Adrenal gland (tissue), 9 donors: ENCODE measurements at regions not wholly inside any gene's neighbourhood (a gene's known extent, or its start where the extent isn't known, plus 50 kb on each side); places are given as distances from the start of the nearest gene placed in this dataset.
A peak's percentile ranks its signal among the peaks of the same experiment; 100 is the strongest.

Experiments used
- DNase-seq, 7 donors: peaks; one replicate each; pipeline ENCODE4 v3.0.0-alpha.2; 2019 to 2020
- H3K27ac ChIP-seq, 5 donors: fragments of 200-600 bp; sonication (generic) in 4 of 5; 1 replicate in 3 of 5; 2 replicates in 2 of 5; pipeline versions ENCODE4 v1.5.1 to v1.8.0; 2016 to 2020; ENCODE audit warnings: mild to moderate bottlenecking in 1 of 5
- H3K27me3 ChIP-seq: fragments of 200-600 bp; 2 replicates; pipeline ENCODE4 v1.8.0; 2021
- H3K36me3 ChIP-seq, 2 donors: fragments of 200-600 bp; replicated peaks in 1 of 2; 1 replicate in 1 of 2; 2 replicates in 1 of 2; pipeline versions ENCODE4 v1.5.1 to v1.8.0; 2018 to 2022
- H3K4me1 ChIP-seq, 2 donors: fragments of 200-600 bp; replicated peaks in 1 of 2; 1 replicate in 1 of 2; 2 replicates in 1 of 2; pipeline versions ENCODE4 v1.5.1 to v1.8.0; 2018 to 2021
- H3K4me3 ChIP-seq, 4 donors: fragments of 200-600 bp; sonication (generic) in 3 of 4; one replicate each; pipeline ENCODE4 v1.5.1; 2016 to 2018
- H3K9me3 ChIP-seq, 3 donors: fragments of 200-600 bp; sonication (generic) in 1 of 3; replicated peaks in 1 of 3; 1 replicate in 2 of 3; 2 replicates in 1 of 3; pipeline versions ENCODE4 v1.5.1 to v1.8.0; 2016 to 2021
- POLR2A ChIP-seq, 2 donors: fragments of 450-650 bp; IDR thresholded peaks; one replicate each; pipeline ENCODE4 v1.6.1; 2017; ENCODE audit warnings: antibody characterized with exemption in 2 of 2, mild to moderate bottlenecking in 2 of 2, moderate library complexity in 1 of 2
- WGBS, 4 donors: extraction: QIAGEN DNeasy Blood & Tissue Kit in 2 of 4; methylation state at CpG; one replicate each; pipeline versions ENCODE4 v1.1.5 to v1.1.7; 2013 to 2017; 5-methylcytosine and 5-hydroxymethylcytosine counted together
- intact Hi-C, 2 donors: fragments of 100-400 bp; cut with DNase I; formaldehyde crosslinking; loops; one replicate each; pipeline versions ENCODE4 v1.14.1 to v1.15.0; 2022 to 2023
- TF ChIP-seq, protein P1 (sequence below), 6 experiments: fragments of 450-650 bp in 4 of 6; fragments of 200-600 bp in 2 of 6; sonication (generic) in 1 of 6; IDR thresholded peaks; 1 replicate in 5 of 6; 2 replicates in 1 of 6; pipeline versions ENCODE4 v1.5.1 to v1.8.0; 2016 to 2021; ENCODE audit warnings: antibody characterized with exemption in 6 of 6, mild to moderate bottlenecking in 2 of 6, moderate library complexity in 1 of 6
- donor health status: healthy with polysubstance abuse.
- donor health status: Bipolar disorder and iron deficiency.
- donor health status: DM: yes; HTN: yes; CAD: no.
- donor health status: DM: no; HTN: no; CAD: no.
- donor health status: DM: no; HTN: no; CAD: no.

DNA sequence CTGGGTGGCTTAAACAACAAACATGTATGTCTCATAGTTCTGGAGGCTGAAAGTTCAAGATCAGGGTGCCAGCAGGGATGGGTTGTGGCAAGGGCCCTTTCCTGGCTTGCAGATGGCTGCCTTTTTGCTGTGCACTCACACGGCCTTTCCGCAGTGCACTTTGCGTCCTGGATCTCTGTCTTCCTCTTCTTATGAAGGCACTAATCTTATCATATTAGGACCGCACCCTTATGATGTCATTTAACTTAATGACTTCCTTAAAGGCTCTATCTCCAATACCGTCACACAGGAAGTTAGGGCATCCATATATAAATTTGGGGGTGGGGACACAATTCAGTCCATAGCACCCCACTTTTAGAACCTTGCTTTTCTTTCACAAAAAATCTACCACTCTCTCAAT is 255.2 kb downstream of the SNX13 start:
- 89 to 95% (median 92%) methylated on average over 5 of the region's 5 CpGs for WGBS, 4 donors
- Histone ChIP-seq H3K27ac (no peak overlapping the region), H3K36me3 (no peaks in the 10 kb centered on the region), H3K27me3 (no peaks in the 10 kb centered on the region), H3K9me3 (no peaks in the 10 kb centered on the region), H3K4me1 (peaks cover 2 to 16% of the 10 kb centered on the region in 2 donors), H3K4me3 (no peak overlapping the region)
- no peak for TF ChIP-seq POLR2A (IDR thresholded peaks at IDR 0.05)
- TF ChIP-seq, protein P1, sequence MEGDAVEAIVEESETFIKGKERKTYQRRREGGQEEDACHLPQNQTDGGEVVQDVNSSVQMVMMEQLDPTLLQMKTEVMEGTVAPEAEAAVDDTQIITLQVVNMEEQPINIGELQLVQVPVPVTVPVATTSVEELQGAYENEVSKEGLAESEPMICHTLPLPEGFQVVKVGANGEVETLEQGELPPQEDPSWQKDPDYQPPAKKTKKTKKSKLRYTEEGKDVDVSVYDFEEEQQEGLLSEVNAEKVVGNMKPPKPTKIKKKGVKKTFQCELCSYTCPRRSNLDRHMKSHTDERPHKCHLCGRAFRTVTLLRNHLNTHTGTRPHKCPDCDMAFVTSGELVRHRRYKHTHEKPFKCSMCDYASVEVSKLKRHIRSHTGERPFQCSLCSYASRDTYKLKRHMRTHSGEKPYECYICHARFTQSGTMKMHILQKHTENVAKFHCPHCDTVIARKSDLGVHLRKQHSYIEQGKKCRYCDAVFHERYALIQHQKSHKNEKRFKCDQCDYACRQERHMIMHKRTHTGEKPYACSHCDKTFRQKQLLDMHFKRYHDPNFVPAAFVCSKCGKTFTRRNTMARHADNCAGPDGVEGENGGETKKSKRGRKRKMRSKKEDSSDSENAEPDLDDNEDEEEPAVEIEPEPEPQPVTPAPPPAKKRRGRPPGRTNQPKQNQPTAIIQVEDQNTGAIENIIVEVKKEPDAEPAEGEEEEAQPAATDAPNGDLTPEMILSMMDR (IDR thresholded peaks at IDR 0.05), result no peak
- intact Hi-C loops, result loop anchor here in 1 of 2 donors (10.0 kb wide), 1 partner anchor 660 kb away; no protein-coding TSS in a partner anchor
- DNase-seq, result no peak

DNA sequence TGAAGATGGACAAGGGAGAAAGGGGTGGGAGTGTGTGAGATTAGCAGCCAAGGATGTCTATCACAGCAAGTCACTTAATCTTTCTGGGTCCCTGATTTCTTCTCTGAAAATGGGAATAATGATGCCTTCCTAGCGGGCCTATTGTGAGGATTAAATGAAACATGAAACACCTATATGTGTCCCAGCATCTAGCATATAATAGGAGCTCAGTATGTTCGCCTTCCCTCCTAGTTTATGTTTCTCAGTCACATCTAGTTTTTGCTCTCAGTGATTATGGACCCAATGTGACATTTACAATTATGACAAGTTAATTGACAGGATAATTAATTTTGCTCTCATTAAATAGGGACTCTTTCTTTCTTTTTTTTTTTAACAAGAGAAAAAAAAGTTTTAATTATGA is 252.9 kb downstream of the SNX13 start:
- no peak for DNase-seq
- H3K36me3 ChIP-seq, result no peaks in the 10 kb centered on the region
- 90 to 92% (median 91%) methylated on average over 2 of the region's 2 CpGs for WGBS, 4 donors
- no peak for TF ChIP-seq POLR2A (IDR thresholded peaks at IDR 0.05)
- TF ChIP-seq, protein P1 (IDR thresholded peaks at IDR 0.05), result no peak
- H3K9me3 ChIP-seq, result no peaks in the 10 kb centered on the region
- no peak overlapping the region for H3K4me3 ChIP-seq
- H3K27me3 ChIP-seq, result no peaks in the 10 kb centered on the region
- no peak overlapping the region for H3K27ac ChIP-seq
- peaks cover 0 to 4% of the 10 kb centered on the region in 2 donors for H3K4me1 ChIP-seq
- intact Hi-C loops, result loop anchor here in 1 of 2 donors (10.0 kb wide), 1 partner anchor 657 kb away; no protein-coding TSS in a partner anchor

DNA sequence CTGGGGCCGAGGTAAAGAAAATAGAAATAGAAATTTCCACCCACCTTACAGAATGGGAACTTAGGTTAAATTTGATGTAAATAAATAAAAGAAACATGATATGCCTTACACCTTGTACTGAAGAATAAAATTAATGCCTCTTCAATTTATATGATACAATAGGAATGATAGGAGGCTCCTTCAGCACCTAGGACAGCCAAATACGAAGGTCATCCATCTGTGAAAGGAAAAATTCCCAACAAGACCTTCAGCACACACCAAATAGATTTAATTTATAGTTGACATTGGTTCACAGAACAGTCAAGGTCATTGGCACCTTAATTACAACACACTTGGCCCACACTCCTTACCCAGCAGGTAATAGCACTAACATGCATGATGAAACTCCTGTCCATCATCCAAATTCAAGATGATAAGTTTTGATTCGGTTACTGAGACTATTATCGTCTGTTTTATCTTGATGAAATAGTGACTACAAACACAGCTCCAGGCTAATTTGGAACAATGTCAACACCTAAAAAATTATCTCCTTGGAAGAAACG is 250.9 kb downstream of the SNX13 start:
- Histone ChIP-seq H3K4me3 (no peak overlapping the region), H3K4me1 (no peaks in the 10 kb centered on the region), H3K9me3 (no peaks in the 10 kb centered on the region), H3K27me3 (no peaks in the 10 kb centered on the region), H3K27ac (no peak overlapping the region), H3K36me3 (no peaks in the 10 kb centered on the region)
- TF ChIP-seq, protein P1 (IDR thresholded peaks at IDR 0.05), result no peak
- no peak for TF ChIP-seq POLR2A (IDR thresholded peaks at IDR 0.05)
- intact Hi-C loops, result loop anchor here in 1 of 2 donors (10.0 kb wide), 1 partner anchor 655 kb away; no protein-coding TSS in a partner anchor
- 66 to 75% (median 70%) methylated on average over 5 of the region's 5 CpGs for WGBS, 4 donors
- DNase-seq, result no peak

DNA sequence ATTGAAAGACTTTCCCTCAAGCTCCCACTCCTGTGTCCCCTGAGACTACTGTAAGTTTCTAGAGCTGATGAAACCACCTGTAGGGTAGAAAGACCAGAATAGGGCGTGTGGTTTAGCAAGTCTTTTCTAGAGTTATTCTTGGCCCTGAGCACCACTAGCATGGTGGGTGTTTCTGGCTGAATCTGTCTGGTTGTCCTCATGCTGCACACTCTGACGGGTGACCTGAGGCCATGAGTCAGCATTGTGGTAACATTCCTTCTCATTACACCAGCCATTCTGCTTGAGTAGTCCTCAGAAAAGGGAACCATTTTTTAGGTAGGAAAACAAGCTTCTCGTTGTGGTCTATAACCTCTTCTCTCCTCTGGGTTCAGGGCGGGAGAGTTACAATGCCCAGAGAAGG is 250.3 kb downstream of the SNX13 start:
- WGBS, 4 donors, result 63 to 70% (median 65%) methylated on average over 4 of the region's 4 CpGs
- H3K4me1 ChIP-seq, result no peaks in the 10 kb centered on the region

More for the DNA sequence above, 250.3 kb downstream of the SNX13 start:
- DNase-seq, result peak in 2 of 7 donors; percentile 27 to 55
- Histone ChIP-seq H3K4me3 (no peak overlapping the region), H3K36me3 (no peaks in the 10 kb centered on the region), H3K9me3 (no peaks in the 10 kb centered on the region), H3K27ac (no peak overlapping the region), H3K27me3 (no peaks in the 10 kb centered on the region)
- TF ChIP-seq, protein P1 (IDR thresholded peaks at IDR 0.05), result no peak
- TF ChIP-seq POLR2A (IDR thresholded peaks at IDR 0.05), result no peak
- intact Hi-C loops, result no loop called here
